Spleen (tissue), 7 donors: ENCODE measurements at regions not wholly inside any gene's neighbourhood (a gene's known extent, or its start where the extent isn't known, plus 50 kb on each side); places are given as distances from the start of the nearest gene placed in this dataset.

Experiments
- CTCF ChIP-seq, 11 experiments: fragments of 200-600 bp in 7 of 11; fragments of 450-650 bp in 4 of 11; sonication (generic) in 4 of 11; IDR thresholded peaks in 8 of 11; conservative IDR thresholded peaks in 3 of 11; 1 replicate in 7 of 11; 2 replicates in 4 of 11; pipeline versions ENCODE4 v1.4.0 to v1.8.0; 2016 to 2021; ENCODE audit warnings: antibody characterized with exemption in 11 of 11, inconsistent platforms in 4 of 11, mild to moderate bottlenecking in 1 of 11
- POLR2A ChIP-seq, 3 donors: fragments of 450-650 bp; IDR thresholded peaks; one replicate each; pipeline ENCODE4 v1.5.1; 2017; ENCODE audit warnings: antibody characterized with exemption in 3 of 3, mild to moderate bottlenecking in 1 of 3
- donor health status: DM: no; HTN: no; CAD: no; lungs with moderate emphysema.
- donor health status: DM: no; HTN: no; CAD: no.
- donor health status: DM: no; HTN: no; CAD: no.

DNA sequence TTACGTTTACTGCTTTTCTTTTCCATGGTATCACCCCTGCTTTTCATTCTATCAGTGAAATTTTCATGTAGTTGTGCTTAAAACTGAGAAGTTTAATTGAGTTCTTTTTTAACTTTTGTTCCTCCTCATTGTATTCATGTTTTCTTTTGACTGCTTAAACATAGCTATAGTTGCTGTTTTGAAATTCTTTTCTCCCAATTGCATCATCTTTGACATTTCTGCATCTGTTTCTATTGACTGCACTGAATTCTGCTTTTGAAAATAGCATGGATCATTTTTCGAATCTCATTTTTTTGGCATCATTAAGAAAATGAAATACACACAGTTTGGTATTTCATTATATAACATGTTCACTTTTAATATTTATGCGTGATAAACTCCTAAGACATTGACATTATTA is 694.9 kb downstream of the MECOM start:
- no peak for TF ChIP-seq CTCF (IDR thresholded peaks at IDR 0.05 in 8 of 11, conservative IDR thresholded peaks at IDR 0.05 in 3 of 11)
- TF ChIP-seq POLR2A (IDR thresholded peaks at IDR 0.05): no peak
